HepG2 (cell line): ENCODE measurements at regions not wholly inside any gene's neighbourhood (a gene's known extent, or its start where the extent isn't known, plus 50 kb on each side); places are given as distances from the start of the nearest gene placed in this dataset.
A peak's percentile ranks its signal among the peaks of the same experiment; 100 is the strongest.

Source experiments
- AHR ChIP-seq: IDR thresholded peaks from 2 replicates; pipeline ENCODE4 v1.6.1; 2018; ENCODE audit warnings: missing genetic modification reagents, missing compliant biosample characterization
- ATM ChIP-seq: fragments of 450-650 bp; IDR thresholded peaks from 2 replicates; pipeline ENCODE4 v1.7.1; 2017; ENCODE audit warnings: mild to moderate bottlenecking, borderline replicate concordance
- BRD4 ChIP-seq: sonication (generic); formaldehyde crosslinking; IDR thresholded peaks from 2 replicates; pipeline ENCODE4 v1.4.0; 2020; ENCODE audit warnings: missing genetic modification reagents
- GATAD1 ChIP-seq: IDR thresholded peaks from 2 replicates; pipeline ENCODE4 v1.6.1; 2016; ENCODE audit warnings: missing genetic modification reagents, missing compliant biosample characterization
- KMT2B ChIP-seq: IDR thresholded peaks from 2 replicates; pipeline ENCODE4 v1.6.1; 2016; ENCODE audit warnings: missing genetic modification reagents, missing compliant biosample characterization
- MAFG ChIP-seq: sonication (generic); formaldehyde crosslinking; IDR thresholded peaks from 2 replicates; pipeline ENCODE4 v1.5.1; 2020; ENCODE audit warnings: mild to moderate bottlenecking, missing genetic modification reagents
- MAZ ChIP-seq, 2 experiments: sonication (generic) in 1 of 2; formaldehyde crosslinking in 1 of 2; IDR thresholded peaks; 2 replicates each; pipeline versions ENCODE4 v1.5.0 to v1.6.1; 2012 to 2020; ENCODE audit warnings: low read depth in 2 of 2, mild to moderate bottlenecking in 2 of 2, borderline replicate concordance in 1 of 2, improper control_type of control experiment in 1 of 2, low read length in 1 of 2, missing genetic modification reagents in 1 of 2, moderate library complexity in 1 of 2
- MBNL3 ChIP-seq: fragments of 250-450 bp; sonication (Bioruptor Pico); conservative IDR thresholded peaks from 2 replicates; pipeline ENCODE4 v1.8.0; 2022; ENCODE audit warnings: mild to moderate bottlenecking, inconsistent platforms
- NCOA2 ChIP-seq: sonication (generic); formaldehyde crosslinking; IDR thresholded peaks from 2 replicates; pipeline ENCODE4 v1.8.0; 2022; ENCODE audit warnings: inconsistent platforms
- NFATC3 ChIP-seq: sonication (generic); formaldehyde crosslinking; IDR thresholded peaks from 2 replicates; pipeline ENCODE4 v1.5.1; 2020; ENCODE audit warnings: mild to moderate bottlenecking, missing genetic modification reagents
- NFYB ChIP-seq: sonication (generic); formaldehyde crosslinking; IDR thresholded peaks from 2 replicates; pipeline ENCODE4 v1.4.0; 2020; ENCODE audit warnings: missing genetic modification reagents
- ONECUT2 ChIP-seq: sonication (generic); formaldehyde crosslinking; IDR thresholded peaks from 2 replicates; pipeline ENCODE4 v1.4.0; 2020; ENCODE audit warnings: missing genetic modification reagents
- PAWR ChIP-seq: sonication (generic); formaldehyde crosslinking; IDR thresholded peaks from 2 replicates; pipeline ENCODE4 v1.4.0; 2020; ENCODE audit warnings: missing genetic modification reagents, mild to moderate bottlenecking, borderline replicate concordance
- PBX2 ChIP-seq: IDR thresholded peaks from 2 replicates; pipeline ENCODE4 v1.6.1; 2016; ENCODE audit warnings: control low read depth
- PHF8 ChIP-seq: sonication (generic); formaldehyde crosslinking; IDR thresholded peaks from 2 replicates; pipeline ENCODE4 v1.5.0; 2020; ENCODE audit warnings: missing genetic modification reagents
- ZNF10 ChIP-seq: sonication (generic); formaldehyde crosslinking; IDR thresholded peaks from 2 replicates; pipeline ENCODE4 v1.4.0; 2020; ENCODE audit warnings: mild to moderate bottlenecking, low read depth, missing genetic modification reagents, borderline replicate concordance
- ZNF263 ChIP-seq: sonication (generic); formaldehyde crosslinking; IDR thresholded peaks from 2 replicates; pipeline ENCODE4 v1.4.0; 2020; ENCODE audit warnings: missing genetic modification reagents
- ZNF407 ChIP-seq: sonication (generic); formaldehyde crosslinking; IDR thresholded peaks from one replicate; pipeline ENCODE4 v1.5.1; 2020; ENCODE audit warnings: mild to moderate bottlenecking, missing genetic modification reagents; ENCODE audit errors: not compliant biosample characterization
- ZNF564 ChIP-seq: sonication (generic); formaldehyde crosslinking; IDR thresholded peaks from 2 replicates; pipeline ENCODE4 v1.8.1; 2023; ENCODE audit warnings: mild to moderate bottlenecking, missing genetic modification reagents
- ZNF572 ChIP-seq: sonication (generic); formaldehyde crosslinking; IDR thresholded peaks from 2 replicates; pipeline ENCODE4 v1.5.1; 2020; ENCODE audit warnings: mild to moderate bottlenecking, missing genetic modification reagents
- ZNF788 ChIP-seq: sonication (generic); formaldehyde crosslinking; IDR thresholded peaks from 2 replicates; pipeline ENCODE4 v1.5.0; 2020; ENCODE audit warnings: mild to moderate bottlenecking, missing genetic modification reagents, borderline replicate concordance
- ZNF816 ChIP-seq: sonication (generic); formaldehyde crosslinking; IDR thresholded peaks from 2 replicates; pipeline ENCODE4 v1.8.0; 2022; ENCODE audit warnings: missing genetic modification reagents, mild to moderate bottlenecking, borderline replicate concordance

GRCh38 chr2:88321449-88322248 lies 130.8 kb downstream of the FOXI3 start (continued):
- TF ChIP-seq ZNF816 (CRISPR knock-in tag): peak; percentile 52; the same call in 1 of the 2 replicates
- TF ChIP-seq KMT2B: no peak
- TF ChIP-seq NFYB (CRISPR knock-in tag): no peak
- TF ChIP-seq ZNF263: peak; percentile 63; the same call in 1 of the 2 replicates
- peak; percentile 35; the same call in 1 of the 2 replicates for TF ChIP-seq NCOA2
- TF ChIP-seq ATM: no peak
- TF ChIP-seq AHR: no peak
- peak; percentile 33; the same call in 1 of the 2 replicates for TF ChIP-seq MAZ (IDR thresholded peaks at IDR 0.05; ENCODE audit: borderline replicate concordance, low read depth, low read length)
- TF ChIP-seq MAZ (CRISPR knock-in tag; IDR thresholded peaks at IDR 0.05; ENCODE audit: low read depth): peak; percentile 47; the same call in 1 of the 2 replicates
- TF ChIP-seq PAWR: no peak
- TF ChIP-seq BRD4: no peak
- no peak for TF ChIP-seq MBNL3
- no peak; the same call in 1 of the 2 replicates for TF ChIP-seq GATAD1 (CRISPR knock-in tag)
- no peak for TF ChIP-seq ZNF407 (CRISPR knock-in tag)
- TF ChIP-seq ONECUT2 (CRISPR knock-in tag): no peak
- peak; percentile 79; the same call in 1 of the 2 replicates for TF ChIP-seq ZNF788 (CRISPR knock-in tag)
- TF ChIP-seq PBX2: peak; percentile 40; the same call in 1 of the 2 replicates
- TF ChIP-seq PHF8 (CRISPR knock-in tag): no peak
- TF ChIP-seq MAFG: no peak
- TF ChIP-seq ZNF572 (CRISPR knock-in tag): no peak
- TF ChIP-seq ZNF564 (CRISPR knock-in tag): no peak
- TF ChIP-seq NFATC3: no peak
- TF ChIP-seq ZNF10 (CRISPR knock-in tag): no peak
